Activated CD4-positive, alpha-beta T cell treated with anti-CD3 and anti-CD28 coated beads for 48 hours (primary cell): ENCODE measurements at regions not wholly inside any gene's neighbourhood (a gene's known extent, or its start where the extent isn't known, plus 50 kb on each side); places are given as distances from the start of the nearest gene placed in this dataset.
"Not testable (repeated sequence)": the region's sequence is repeated elsewhere in the genome, so short reads cannot be mapped to it uniquely, and the experiment has no call there.

ENCODE experiments used
- DNase-seq: peaks from one replicate; pipeline ENCODE4 v3.0.0-alpha.2; 2020

- no peak for DNase-seq
Measured at GRCh38 chr6:134666125-134666524, 283.8 kb downstream of the ALDH8A1 start.

DNA sequence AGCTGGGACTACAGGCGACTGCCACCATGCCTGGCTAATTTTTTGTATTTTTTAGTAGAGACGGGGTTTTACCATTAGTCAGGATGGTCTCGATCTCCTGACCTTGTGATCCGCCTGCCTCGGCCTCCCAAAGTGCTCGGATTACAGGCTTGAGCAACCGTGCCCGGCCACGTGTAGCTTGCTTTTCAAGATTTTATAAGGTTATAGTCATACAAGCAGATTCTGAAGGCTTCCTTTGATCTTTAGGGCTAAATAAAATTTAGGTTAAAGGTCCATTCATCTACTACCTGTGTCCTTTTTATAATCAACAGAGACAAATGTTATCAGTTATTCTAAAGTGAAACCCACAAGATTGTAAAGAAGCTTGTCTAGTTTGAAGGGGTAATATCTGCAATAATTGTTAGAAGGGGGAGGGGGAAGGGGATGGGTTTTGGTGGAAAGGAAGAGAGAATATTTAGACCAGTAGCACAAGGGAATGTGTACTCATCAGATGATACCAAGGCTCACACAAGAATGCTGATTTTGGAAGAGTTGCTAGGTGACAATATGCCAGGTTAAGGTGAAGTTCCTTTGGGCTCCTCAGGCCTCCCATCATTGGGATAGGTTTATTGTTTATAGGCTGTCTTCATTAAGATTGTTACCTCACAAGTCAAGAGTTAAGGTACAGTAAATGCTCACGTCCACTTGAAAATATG lies 284.7 kb downstream of the ALDH8A1 start:
- no peak for DNase-seq

DNA sequence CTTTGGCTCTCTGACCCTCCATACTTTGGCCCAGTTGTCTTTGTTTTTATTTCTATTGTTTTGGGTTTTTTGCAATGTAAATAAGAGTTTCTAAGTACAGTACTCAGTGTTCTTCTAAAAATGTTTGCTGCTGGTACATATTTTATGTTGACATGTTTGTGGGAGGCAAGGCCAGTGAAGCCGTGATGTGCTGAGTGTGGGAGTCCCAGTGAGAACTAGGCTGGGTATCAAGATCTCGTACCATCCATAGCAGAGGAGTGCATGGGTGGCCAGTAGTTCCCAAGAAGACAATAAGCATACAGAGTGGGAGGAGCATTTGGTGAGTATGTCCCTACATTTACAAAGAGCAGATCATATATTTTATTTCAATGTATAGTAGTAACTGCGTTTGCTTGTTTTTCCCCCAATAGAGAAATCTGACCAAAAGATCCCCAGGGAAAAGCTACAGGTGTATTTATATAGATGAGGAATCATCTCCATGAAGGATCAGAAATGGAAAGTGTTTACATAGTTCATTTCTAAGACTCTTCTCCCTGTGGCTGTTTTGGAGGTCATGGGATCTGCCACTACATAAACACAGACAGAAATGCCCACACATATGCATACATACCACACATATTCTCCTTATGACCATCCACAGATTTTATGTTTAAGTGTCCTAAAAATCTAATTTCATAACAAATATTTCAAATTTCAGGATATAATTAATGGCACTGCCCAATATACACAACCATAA lies 285.9 kb downstream of the ALDH8A1 start:
- no peak for DNase-seq

DNA sequence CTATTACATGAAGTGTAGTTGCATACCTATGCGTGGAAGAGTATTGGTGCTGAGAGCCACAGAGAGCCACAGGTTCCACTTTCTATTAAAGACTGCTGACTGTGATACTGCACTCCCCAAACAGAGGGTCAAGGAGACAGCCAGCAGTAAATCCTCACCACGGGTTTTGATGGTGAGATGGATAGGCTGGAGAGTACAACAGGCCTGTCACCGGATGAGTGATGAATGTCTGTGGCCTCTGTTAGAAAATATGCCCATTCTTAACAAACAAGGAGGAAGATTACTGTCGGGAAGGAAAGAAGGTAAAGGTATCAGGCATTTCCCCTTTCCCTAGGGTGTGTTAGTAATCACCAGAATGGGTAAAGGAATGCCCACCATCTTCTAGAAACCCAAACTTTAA lies 286.5 kb downstream of the ALDH8A1 start:
- DNase-seq: no peak

DNA sequence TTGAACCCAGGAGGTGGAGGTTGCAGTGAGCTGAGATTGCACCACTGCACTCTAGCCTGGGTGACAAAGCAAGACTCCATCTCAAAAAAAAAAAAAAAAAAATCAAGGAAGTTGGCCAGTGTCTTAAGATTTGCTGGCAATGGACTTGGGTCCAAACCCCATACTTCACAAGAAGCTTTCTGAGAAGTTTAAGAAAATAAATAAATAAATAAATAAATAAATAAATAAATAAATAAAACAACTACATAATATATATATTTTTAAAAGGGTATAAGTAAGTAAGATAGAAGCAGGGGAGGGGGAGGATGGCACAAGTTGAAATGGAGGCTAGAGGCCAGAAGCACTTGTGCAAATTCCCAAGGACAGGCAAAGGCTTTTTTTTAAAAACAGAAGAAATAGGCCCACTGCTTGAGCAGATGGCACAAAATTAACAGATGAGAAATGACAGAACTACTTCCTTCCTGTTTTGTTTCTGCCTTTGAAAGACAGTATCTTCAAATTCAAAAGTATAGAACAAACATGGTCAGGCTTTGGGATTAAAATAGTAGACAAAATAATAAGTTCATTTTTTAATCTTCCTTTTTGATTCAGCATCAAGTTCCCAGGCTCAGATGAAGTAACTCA lies 287.7 kb downstream of the ALDH8A1 start:
- DNase-seq: no peak

DNA sequence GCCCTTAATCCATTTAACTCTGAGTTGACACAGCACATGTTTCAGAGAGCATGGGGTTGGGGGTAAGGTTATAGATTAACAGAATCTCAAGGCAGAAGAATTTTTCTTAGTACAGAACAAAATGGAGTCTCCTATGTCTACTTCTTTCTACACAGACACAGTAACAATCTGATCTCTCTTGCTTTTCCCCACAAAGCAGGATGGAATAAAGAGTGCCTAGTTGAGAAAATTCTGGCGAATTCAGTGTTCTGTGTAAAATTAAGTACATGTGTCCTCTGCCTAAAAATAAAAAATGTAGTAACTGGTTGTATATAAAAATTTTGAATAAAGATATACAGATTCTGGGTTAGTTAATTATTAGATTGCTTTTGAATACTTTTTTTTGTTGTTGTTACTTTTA lies 290.0 kb downstream of the ALDH8A1 start:
- not testable (repeated sequence) for DNase-seq

DNA sequence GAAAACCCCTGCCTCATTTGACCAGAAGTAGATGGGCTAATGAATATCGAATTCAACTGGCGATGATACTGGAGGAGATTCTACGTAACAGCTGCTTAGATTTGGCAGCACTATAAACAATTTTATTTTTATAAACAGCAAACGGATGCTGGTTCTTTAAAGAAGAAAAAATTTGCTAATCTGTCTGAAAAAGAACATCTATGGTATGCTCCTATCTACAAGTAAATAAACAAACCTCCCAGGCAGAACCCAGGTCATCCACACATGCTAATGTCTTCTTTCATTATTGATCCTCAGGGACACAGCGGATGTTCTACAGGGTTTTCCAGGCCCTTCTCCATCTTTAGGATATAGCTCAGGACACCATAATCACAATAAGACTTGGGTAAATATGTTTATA lies 291.3 kb downstream of the ALDH8A1 start:
- DNase-seq: no peak

DNA sequence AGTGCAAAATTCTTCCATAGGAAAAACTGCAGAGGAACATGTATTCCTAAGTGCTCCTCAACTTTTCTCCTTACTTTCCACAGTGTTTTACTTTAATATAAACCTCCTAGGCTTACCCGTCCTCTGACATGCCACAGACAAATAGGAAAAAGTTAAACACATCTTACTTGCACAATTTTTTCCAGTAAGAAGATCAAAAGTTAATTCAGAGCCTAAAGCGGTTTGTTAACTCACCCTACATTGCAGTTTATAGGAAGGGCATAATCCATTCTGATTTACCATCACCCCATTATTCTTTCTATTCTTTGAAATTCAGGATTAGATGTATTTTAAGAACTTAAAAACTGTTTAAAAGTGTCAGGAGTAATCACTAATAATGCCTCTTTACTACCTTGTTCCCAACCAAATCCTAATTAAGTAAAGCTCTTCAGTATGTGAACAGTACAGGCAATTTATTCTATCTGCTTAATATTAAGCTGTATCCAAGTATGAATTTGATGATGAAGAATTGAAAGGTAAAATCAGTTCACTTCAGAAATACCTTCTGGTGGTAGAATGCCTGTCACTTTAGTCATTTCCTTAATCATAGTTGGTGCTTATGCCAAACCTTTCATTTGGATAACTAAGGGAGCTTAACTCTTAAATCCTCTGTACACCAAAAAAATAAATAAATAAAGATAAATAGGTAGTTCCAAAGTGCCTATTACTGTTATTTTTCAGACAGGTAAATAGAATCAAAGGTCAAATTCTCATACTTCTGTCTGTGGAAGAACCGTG lies 292.0 kb downstream of the ALDH8A1 start:
- no peak for DNase-seq

DNA sequence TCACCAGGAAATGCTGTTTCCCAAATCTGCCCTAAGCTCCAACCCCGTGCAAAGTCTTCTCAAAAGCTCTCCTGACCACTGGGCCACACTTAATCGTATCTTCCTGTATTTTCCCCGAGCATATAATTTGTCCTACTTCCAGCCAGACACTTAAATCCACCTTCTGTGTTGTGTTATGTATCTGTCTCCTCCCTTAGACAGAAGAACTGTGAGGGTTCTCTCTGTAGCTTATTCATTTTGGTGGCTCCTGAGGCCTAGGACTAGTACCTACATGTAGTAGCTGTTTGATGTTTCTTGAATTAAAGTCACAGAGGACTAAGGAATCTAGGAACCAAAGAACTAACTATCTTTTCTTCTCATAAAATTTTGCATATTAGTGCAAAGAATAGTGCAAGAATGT lies 292.6 kb downstream of the ALDH8A1 start:
- no peak for DNase-seq

DNA sequence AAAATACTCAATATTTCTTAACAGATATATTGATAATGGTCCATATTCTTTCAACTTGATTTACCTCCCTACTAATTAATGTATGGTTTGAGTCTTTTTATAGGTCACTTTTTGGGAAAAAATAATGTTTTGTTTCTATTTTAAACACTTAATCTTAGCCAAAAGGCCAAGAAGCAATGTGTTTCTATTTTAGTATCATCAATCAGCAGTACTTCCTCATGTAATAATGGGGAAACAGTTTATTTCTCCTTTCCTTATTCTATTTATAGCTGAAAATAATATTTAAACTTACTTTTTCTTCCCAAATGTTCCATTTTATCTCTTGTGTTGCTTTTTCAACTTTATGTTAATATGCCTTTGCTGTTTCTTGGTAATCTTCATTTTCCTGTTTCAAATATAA lies 295.1 kb downstream of the ALDH8A1 start:
- DNase-seq: no peak

- DNase-seq: no peak
Measured at GRCh38 chr6:134651519-134651918, 298.4 kb downstream of the ALDH8A1 start.

DNA sequence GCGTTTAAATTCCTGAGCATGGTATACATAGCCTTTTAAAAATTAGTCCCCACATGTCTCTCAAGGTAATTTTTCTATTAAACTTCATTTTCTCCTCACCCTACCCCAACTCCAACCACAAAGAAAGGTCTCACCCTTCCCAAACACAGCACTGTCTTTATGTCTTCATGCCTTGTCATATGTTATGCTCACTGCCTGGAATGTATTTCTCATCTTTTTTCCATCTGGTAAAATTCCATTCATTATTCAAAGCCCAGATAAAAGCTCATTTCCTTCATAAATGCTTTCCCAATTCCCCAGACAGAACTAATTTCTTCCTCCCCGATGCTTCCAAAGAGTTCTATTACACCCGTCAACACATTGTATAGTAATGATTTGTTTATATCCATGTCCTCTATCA lies 302.0 kb downstream of the ALDH8A1 start:
- no peak for DNase-seq

- DNase-seq: no peak
Measured at GRCh38 chr6:134642819-134643218, 307.1 kb downstream of the ALDH8A1 start.

GRCh38 chr6:134642279-134642678 lies 307.6 kb downstream of the ALDH8A1 start:
- DNase-seq: no peak

- peak; percentile 83 for DNase-seq
Measured at GRCh38 chr6:134640975-134641429, 308.9 kb downstream of the ALDH8A1 start.

DNA sequence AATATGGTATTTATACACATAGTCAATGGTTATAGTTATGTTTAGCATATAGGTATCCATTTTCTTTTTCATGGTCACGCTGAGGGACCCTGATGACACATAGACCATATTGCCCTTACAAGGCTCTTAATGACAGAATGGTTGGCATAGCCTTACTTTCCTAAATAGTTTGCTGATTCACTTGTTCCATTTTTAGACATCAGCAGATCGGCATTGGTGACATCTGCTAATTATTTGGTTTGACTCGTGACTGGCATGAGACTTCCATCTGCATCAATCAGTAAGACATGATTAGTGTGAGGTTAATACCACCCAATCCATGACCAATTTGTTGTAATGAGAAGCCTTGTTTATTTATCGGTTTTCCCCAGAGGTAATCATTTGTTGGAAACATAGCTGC lies 309.7 kb downstream of the ALDH8A1 start:
- DNase-seq: no peak

DNA sequence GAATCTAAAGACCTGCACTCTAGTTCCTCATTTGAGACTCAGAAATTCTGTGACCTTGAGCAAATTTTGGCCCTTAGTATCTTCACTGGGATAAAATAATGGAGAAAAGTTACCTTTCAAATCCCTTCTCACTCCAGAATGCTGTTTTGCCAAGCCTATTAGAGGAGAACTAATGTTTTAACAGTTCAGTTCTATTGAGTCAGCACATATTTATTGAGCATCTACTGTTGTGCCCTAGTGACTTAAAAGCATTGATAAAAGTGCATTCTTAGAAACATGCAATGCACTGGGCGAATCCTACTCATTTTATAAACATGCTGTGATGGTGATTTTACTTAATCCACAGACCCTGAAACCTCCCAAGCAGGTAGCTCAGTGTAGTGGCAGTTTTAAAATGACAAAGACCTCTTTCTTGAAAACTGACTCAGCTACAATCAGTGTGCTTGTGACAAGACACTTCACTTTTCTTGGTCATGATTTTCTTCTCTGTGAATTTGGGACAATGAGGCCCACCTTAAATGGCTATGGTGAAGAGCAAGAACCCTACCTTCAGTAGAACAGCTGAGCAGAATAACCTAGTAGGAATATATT lies 312.0 kb downstream of the ALDH8A1 start:
- DNase-seq: no peak

DNA sequence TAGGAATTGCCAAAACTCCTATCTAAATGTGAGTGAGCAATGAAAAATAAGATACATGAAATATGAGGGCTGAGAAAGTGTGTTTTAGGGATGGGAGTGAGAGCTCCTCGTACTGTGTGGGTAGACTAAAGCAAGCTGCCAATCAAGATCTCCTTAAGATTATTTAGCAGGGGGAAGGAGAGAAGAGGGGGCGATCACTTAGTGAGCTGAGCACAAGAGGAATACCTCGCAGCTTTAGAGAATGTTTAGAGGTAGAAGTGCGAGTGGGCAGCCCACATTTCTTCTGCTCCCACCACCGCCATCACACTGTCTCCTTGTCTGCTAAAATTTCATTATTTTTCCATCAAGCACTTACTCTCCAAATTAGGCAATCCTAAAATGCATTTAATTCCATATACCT lies 312.6 kb downstream of the ALDH8A1 start:
- DNase-seq: no peak

DNA sequence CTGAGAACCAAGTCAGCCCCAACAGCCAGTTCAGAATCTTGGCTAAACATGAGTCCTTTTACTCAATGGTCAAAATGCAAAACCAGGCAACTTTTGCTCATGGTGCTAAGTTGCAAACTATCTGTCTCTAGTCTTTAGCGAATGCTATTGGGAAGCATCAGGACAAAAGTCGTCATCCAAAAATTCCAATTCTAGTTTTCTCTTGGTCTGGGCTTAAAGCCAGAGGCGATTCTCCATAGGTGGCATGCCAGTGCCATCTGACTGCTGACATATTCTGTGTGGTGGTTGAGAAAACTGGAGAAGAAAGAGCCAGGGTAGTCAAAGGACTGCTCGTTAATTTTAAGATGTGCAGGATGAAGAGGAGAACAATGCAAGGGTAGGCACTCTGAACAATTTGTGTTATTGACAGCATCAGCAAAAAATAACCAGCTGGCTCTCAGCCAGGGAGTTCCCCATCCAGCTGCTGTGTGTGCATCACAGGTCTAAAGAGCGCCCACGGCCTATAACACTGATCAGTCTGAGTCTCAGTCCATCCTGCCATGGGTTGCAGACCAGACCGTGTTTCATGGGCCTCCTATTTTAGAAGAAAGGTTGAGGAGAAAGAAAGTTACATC lies 313.6 kb downstream of the ALDH8A1 start:
- DNase-seq: peak; percentile 54

- DNase-seq: no peak
Measured at GRCh38 chr6:134634966-134635365, 314.9 kb downstream of the ALDH8A1 start.

DNA sequence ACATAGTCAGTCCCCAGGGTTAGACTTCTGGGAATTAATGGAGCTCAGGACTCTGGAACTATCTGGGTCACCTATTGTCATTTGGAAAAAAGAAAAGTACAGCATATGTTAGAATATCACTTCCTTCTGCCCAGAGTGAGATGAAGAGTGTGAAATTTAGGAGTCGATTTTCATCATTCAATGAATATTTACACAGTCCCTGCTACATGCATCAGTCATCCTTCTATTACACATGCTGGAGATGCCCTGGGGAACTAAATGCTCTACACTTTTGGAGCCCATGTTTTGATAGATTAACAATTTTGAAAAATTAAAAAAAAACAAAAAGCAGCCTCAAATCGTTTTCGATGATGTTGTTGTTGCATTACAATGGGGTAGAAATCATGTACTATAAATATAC lies 315.4 kb downstream of the ALDH8A1 start:
- DNase-seq: no peak
